ENCODE measurements at regions not wholly inside any gene's neighbourhood (a gene's known extent, or its start where the extent isn't known, plus 50 kb on each side); places are given as distances from the start of the nearest gene placed in this dataset.

GRCh38 chr4:116870686-116871085, 214.7 kb downstream of the TRAM1L1 start:
- H3K4me2 ChIP-seq (replicated peaks; ENCODE audit: extremely low read depth, low read length, poor library complexity, severe bottlenecking), result no peak overlapping the region
- TF ChIP-seq CTCF (IDR thresholded peaks at IDR 0.05), result no peak
- no peaks in the 10 kb centered on the region for H3K36me3 ChIP-seq (replicated peaks in 1 of 2; ENCODE audit: control insufficient read depth in 1 of 2, insufficient read depth in 2 of 2, low read length in 2 of 2)
- no peaks in the 10 kb centered on the region for H3K4me1 Mint-ChIP-seq
- H3K4me3 ChIP-seq (replicated peaks in 1 of 3; ENCODE audit: low read depth in 2 of 3, low read length in 3 of 3), result no peak overlapping the region
- H3K9me3 Mint-ChIP-seq, result peaks cover 0 to 4% (median 1%) of the 10 kb centered on the region in 7 donors
- no peak overlapping the region for H3K9ac ChIP-seq (ENCODE audit: insufficient read depth, low read length, poor library complexity, severe bottlenecking)
- intact Hi-C loops (cut with micrococcal nuclease), result no loop called here
- H3K36me3 Mint-ChIP-seq, result no peaks in the 10 kb centered on the region
- no peak overlapping the region for H2AFZ ChIP-seq (ENCODE audit: insufficient read depth, low read depth, low read length, poor library complexity, severe bottlenecking)
- no peak overlapping the region for H3K27ac ChIP-seq (ENCODE audit: low read depth in 1 of 2, low read length in 2 of 2)
- no peaks in the 10 kb centered on the region for H4K20me1 ChIP-seq (ENCODE audit: insufficient read depth, low read length)
- H3K79me2 ChIP-seq (ENCODE audit: insufficient read depth, low read length), result no peaks in the 10 kb centered on the region
- H3K27me3 Mint-ChIP-seq (ENCODE audit: low read depth in 3 of 3), result no peaks in the 10 kb centered on the region
- no peaks in the 10 kb centered on the region for H3K27me3 ChIP-seq (ENCODE audit: control insufficient read depth in 2 of 2, insufficient read depth in 2 of 2, low read length in 2 of 2)
- H3K27ac Mint-ChIP-seq, result no peak overlapping the region
- H3K9me3 ChIP-seq (replicated peaks in 1 of 2; ENCODE audit: control insufficient read depth in 1 of 2, insufficient read depth in 1 of 2, low read length in 2 of 2), result no peaks in the 10 kb centered on the region
- H3K4me1 ChIP-seq (ENCODE audit: control insufficient read depth in 1 of 2, insufficient read depth in 2 of 2, low read length in 2 of 2), result no peaks in the 10 kb centered on the region
- DNase-seq, result no peak
- H3K4me3 Mint-ChIP-seq, result no peak overlapping the region
- 100% methylated on average over 2 of the region's 3 CpGs for WGBS (ENCODE audit: insufficient coverage)

- H3K27me3 Mint-ChIP-seq (ENCODE audit: low read depth in 3 of 3), result no peaks in the 10 kb centered on the region
Observed at GRCh38 chr4:116866106-116866505, 219.3 kb downstream of the TRAM1L1 start.

More at GRCh38 chr4:116866106-116866505, 219.3 kb downstream of the TRAM1L1 start:
- H3K4me3 ChIP-seq (replicated peaks in 1 of 3; ENCODE audit: low read depth in 2 of 3, low read length in 3 of 3), result no peak overlapping the region
- H3K9ac ChIP-seq (ENCODE audit: insufficient read depth, low read length, poor library complexity, severe bottlenecking), result no peak overlapping the region
- H2AFZ ChIP-seq (ENCODE audit: insufficient read depth, low read depth, low read length, poor library complexity, severe bottlenecking), result no peak overlapping the region
- Mint-ChIP-seq H3K36me3 (no peaks in the 10 kb centered on the region), H3K9me3 (peaks cover 0 to 4% (median 1%) of the 10 kb centered on the region in 7 donors), H3K4me3 (no peak overlapping the region), H3K4me1 (no peaks in the 10 kb centered on the region), H3K27ac (no peak overlapping the region)
- 88% methylated on average over 1 of the region's 2 CpGs for WGBS (ENCODE audit: insufficient coverage)
- H4K20me1 ChIP-seq (ENCODE audit: insufficient read depth, low read length), result no peaks in the 10 kb centered on the region
- H3K27ac ChIP-seq (ENCODE audit: low read depth in 1 of 2, low read length in 2 of 2), result no peak overlapping the region
- H3K27me3 ChIP-seq (ENCODE audit: control insufficient read depth in 2 of 2, insufficient read depth in 2 of 2, low read length in 2 of 2), result no peaks in the 10 kb centered on the region
- no peak for DNase-seq
- no peak for TF ChIP-seq CTCF (IDR thresholded peaks at IDR 0.05)
- H3K4me2 ChIP-seq (replicated peaks; ENCODE audit: extremely low read depth, low read length, poor library complexity, severe bottlenecking), result no peak overlapping the region
- H3K9me3 ChIP-seq (replicated peaks in 1 of 2; ENCODE audit: control insufficient read depth in 1 of 2, insufficient read depth in 1 of 2, low read length in 2 of 2), result no peaks in the 10 kb centered on the region
- intact Hi-C loops (cut with micrococcal nuclease), result no loop called here
- no peaks in the 10 kb centered on the region for H3K36me3 ChIP-seq (replicated peaks in 1 of 2; ENCODE audit: control insufficient read depth in 1 of 2, insufficient read depth in 2 of 2, low read length in 2 of 2)
- H3K4me1 ChIP-seq (ENCODE audit: control insufficient read depth in 1 of 2, insufficient read depth in 2 of 2, low read length in 2 of 2), result no peaks in the 10 kb centered on the region
- no peaks in the 10 kb centered on the region for H3K79me2 ChIP-seq (ENCODE audit: insufficient read depth, low read length)

Data from CD14-positive monocyte (primary cell).